ENCODE measurements at regions not wholly inside any gene's neighbourhood (a gene's known extent, or its start where the extent isn't known, plus 50 kb on each side); places are given as distances from the start of the nearest gene placed in this dataset.

GRCh38 chr12:115351514-115352077 is 667.6 kb upstream of the TBX3 start:
- CTCF ChIA-PET: no interaction called here
- no peak overlapping the region for H3K4me3 ChIP-seq (ENCODE audit: low read length)
- H3K27ac ChIP-seq (ENCODE audit: low read length): no peak overlapping the region
- H3K79me2 ChIP-seq (ENCODE audit: low read length): no peaks in the 10 kb centered on the region
- no peaks in the 10 kb centered on the region for H3K9me2 ChIP-seq (replicated peaks; ENCODE audit: low read length)
- no peak overlapping the region for H3K4me2 ChIP-seq (ENCODE audit: low read length)
- H2AFZ ChIP-seq (ENCODE audit: low read length): no peak overlapping the region
- DNase-seq: no peak
- H3K9me3 ChIP-seq (ENCODE audit: low read length): no peaks in the 10 kb centered on the region
- no peaks in the 10 kb centered on the region for H3K27me3 ChIP-seq (ENCODE audit: low read length)
- no peaks in the 10 kb centered on the region for H3K36me3 ChIP-seq (ENCODE audit: low read depth, low read length)
- no peak overlapping the region for H3K9ac ChIP-seq (ENCODE audit: low read length)
- POLR2A ChIA-PET (ENCODE audit: unreplicated experiment): no interaction called here
- no TSS peak for BruUV-seq (replicated peaks)
- ATAC-seq: no peak
- H4K20me1 ChIP-seq (ENCODE audit: low read length): no peaks in the 10 kb centered on the region
- H3K4me1 ChIP-seq (ENCODE audit: insufficient read depth, low read length): peaks cover 23% of the 10 kb centered on the region
- H3F3A ChIP-seq (ENCODE audit: low read length, unreplicated experiment): no peaks in the 10 kb centered on the region
- intact Hi-C loops (cut with micrococcal nuclease): loop anchor here (5.0 to 10.0 kb wide), 3 partner anchors 349 to 669 kb away; partner anchors contain the start of gene TBX3
- no peak for TF ChIP-seq EZH2phosphoT487 (IDR thresholded peaks at IDR 0.05; ENCODE audit: borderline replicate concordance, low read length)
- TF ChIP-seq, protein P1, sequence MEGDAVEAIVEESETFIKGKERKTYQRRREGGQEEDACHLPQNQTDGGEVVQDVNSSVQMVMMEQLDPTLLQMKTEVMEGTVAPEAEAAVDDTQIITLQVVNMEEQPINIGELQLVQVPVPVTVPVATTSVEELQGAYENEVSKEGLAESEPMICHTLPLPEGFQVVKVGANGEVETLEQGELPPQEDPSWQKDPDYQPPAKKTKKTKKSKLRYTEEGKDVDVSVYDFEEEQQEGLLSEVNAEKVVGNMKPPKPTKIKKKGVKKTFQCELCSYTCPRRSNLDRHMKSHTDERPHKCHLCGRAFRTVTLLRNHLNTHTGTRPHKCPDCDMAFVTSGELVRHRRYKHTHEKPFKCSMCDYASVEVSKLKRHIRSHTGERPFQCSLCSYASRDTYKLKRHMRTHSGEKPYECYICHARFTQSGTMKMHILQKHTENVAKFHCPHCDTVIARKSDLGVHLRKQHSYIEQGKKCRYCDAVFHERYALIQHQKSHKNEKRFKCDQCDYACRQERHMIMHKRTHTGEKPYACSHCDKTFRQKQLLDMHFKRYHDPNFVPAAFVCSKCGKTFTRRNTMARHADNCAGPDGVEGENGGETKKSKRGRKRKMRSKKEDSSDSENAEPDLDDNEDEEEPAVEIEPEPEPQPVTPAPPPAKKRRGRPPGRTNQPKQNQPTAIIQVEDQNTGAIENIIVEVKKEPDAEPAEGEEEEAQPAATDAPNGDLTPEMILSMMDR (conservative IDR thresholded peaks at IDR 0.05; ENCODE audit: low read depth, low read length): no peak
- no peak for TF ChIP-seq EZH2 (IDR thresholded peaks at IDR 0.05; ENCODE audit: low read length, unreplicated experiment)

GRCh38 chr12:115349711-115350110 is 665.7 kb upstream of the TBX3 start:
- Histone ChIP-seq H3K36me3 (ENCODE audit: low read depth, low read length) (no peaks in the 10 kb centered on the region), H3K4me1 (ENCODE audit: insufficient read depth, low read length) (peaks cover 15% of the 10 kb centered on the region), H3K79me2 (ENCODE audit: low read length) (no peaks in the 10 kb centered on the region), H3K9me2 (replicated peaks; ENCODE audit: low read length) (no peaks in the 10 kb centered on the region), H3K27ac (ENCODE audit: low read length) (no peak overlapping the region), H3K9ac (ENCODE audit: low read length) (no peak overlapping the region), H3F3A (ENCODE audit: low read length, unreplicated experiment) (no peaks in the 10 kb centered on the region), H2AFZ (ENCODE audit: low read length) (no peak overlapping the region), H4K20me1 (ENCODE audit: low read length) (no peaks in the 10 kb centered on the region), H3K27me3 (ENCODE audit: low read length) (no peaks in the 10 kb centered on the region), H3K9me3 (ENCODE audit: low read length) (no peaks in the 10 kb centered on the region), H3K4me3 (ENCODE audit: low read length) (no peak overlapping the region), H3K4me2 (ENCODE audit: low read length) (no peak overlapping the region)
- BruUV-seq (replicated peaks): no TSS peak
- CTCF ChIA-PET: no interaction called here
- POLR2A ChIA-PET (ENCODE audit: unreplicated experiment): no interaction called here
- DNase-seq (no peak), ATAC-seq (no peak)
- intact Hi-C loops (cut with micrococcal nuclease): loop anchor here (5.0 to 10.0 kb wide), 3 partner anchors 347 to 667 kb away; partner anchors contain the start of gene TBX3
- TF ChIP-seq, protein P1 (conservative IDR thresholded peaks at IDR 0.05; ENCODE audit: low read depth, low read length): no peak
- TF ChIP-seq EZH2phosphoT487 (IDR thresholded peaks at IDR 0.05; ENCODE audit: borderline replicate concordance, low read length): no peak
- TF ChIP-seq EZH2 (IDR thresholded peaks at IDR 0.05; ENCODE audit: low read length, unreplicated experiment): no peak

DNA sequence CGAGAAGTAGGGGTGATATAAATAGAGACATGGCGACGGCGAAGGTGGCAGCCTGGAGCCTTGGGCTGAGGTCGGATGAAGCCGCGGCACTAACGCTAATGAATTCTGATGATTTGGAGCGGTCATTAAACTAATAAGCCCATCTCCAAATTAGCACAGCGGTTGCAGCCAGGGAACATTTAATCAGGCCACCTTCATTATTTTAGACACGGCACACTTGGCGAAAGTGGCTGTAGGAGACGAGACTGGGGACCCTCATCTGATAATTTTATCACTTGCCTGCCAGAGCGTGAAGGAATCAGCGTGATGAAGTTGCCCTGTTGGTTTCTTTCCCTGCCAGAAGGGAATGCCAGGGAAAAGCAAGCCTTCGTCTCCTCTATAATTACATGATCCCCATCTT is 664.3 kb upstream of the TBX3 start:
- POLR2A ChIA-PET (ENCODE audit: unreplicated experiment): interaction anchor here (0.7 kb wide), 1 partner anchor 345 kb away, joined by 5 read pairs; no protein-coding TSS in a partner anchor
- DNase-seq (no peak), ATAC-seq (no peak)
- no peak overlapping the region for H2AFZ ChIP-seq (ENCODE audit: low read length)
- H3K9me2 ChIP-seq (replicated peaks; ENCODE audit: low read length): no peaks in the 10 kb centered on the region
- H3F3A ChIP-seq (ENCODE audit: low read length, unreplicated experiment): no peaks in the 10 kb centered on the region
- H3K9ac ChIP-seq (ENCODE audit: low read length): no peak overlapping the region
- BruUV-seq (replicated peaks): no TSS peak
- H3K4me2 ChIP-seq (ENCODE audit: low read length): no peak overlapping the region
- no peaks in the 10 kb centered on the region for H3K36me3 ChIP-seq (ENCODE audit: low read depth, low read length)
- CTCF ChIA-PET: interaction anchor here (0.9 kb wide), 1 partner anchor 426 kb away, joined by 5 read pairs; no protein-coding TSS in a partner anchor
- no peaks in the 10 kb centered on the region for H3K27me3 ChIP-seq (ENCODE audit: low read length)
- H3K4me1 ChIP-seq (ENCODE audit: insufficient read depth, low read length): peaks cover 4% of the 10 kb centered on the region; the same call in 1 of the 2 replicates
- intact Hi-C loops (cut with micrococcal nuclease): no loop called here
- H3K79me2 ChIP-seq (ENCODE audit: low read length): no peaks in the 10 kb centered on the region
- no peak for TF ChIP-seq EZH2phosphoT487 (IDR thresholded peaks at IDR 0.05; ENCODE audit: borderline replicate concordance, low read length)
- TF ChIP-seq, protein P1 (conservative IDR thresholded peaks at IDR 0.05; ENCODE audit: low read depth, low read length): no peak
- TF ChIP-seq EZH2 (IDR thresholded peaks at IDR 0.05; ENCODE audit: low read length, unreplicated experiment): no peak
- no peak overlapping the region for H3K27ac ChIP-seq (ENCODE audit: low read length)
- no peaks in the 10 kb centered on the region for H3K9me3 ChIP-seq (ENCODE audit: low read length)
- no peaks in the 10 kb centered on the region for H4K20me1 ChIP-seq (ENCODE audit: low read length)
- no peak overlapping the region for H3K4me3 ChIP-seq (ENCODE audit: low read length)
